Stimulated activated CD4-positive, alpha-beta T cell treated with anti-CD3 and anti-CD28 coated beads, Interleukin-1b, Interleukin-23, amount 100 ng/mL, for 24 hours (primary cell): ENCODE measurements at regions not wholly inside any gene's neighbourhood (a gene's known extent, or its start where the extent isn't known, plus 50 kb on each side); places are given as distances from the start of the nearest gene placed in this dataset.

Experiments used
- DNase-seq, 4 experiments: peaks; one replicate each; pipeline ENCODE4 v3.0.0-alpha.2; 2020; ENCODE audit warnings: low read depth in 4 of 4, low spot score in 1 of 4

GRCh38 chr10:31140716-31141115 lies 109.1 kb upstream of the ZNF438 start:
- no peak for DNase-seq

GRCh38 chr10:31142026-31142425 lies 110.4 kb upstream of the ZNF438 start:
- no peak for DNase-seq

GRCh38 chr10:31143331-31143935 lies 111.8 kb upstream of the ZNF438 start:
- no peak for DNase-seq

- DNase-seq: no peak
These were observed 114.3 kb upstream of the ZNF438 start for GRCh38 chr10:31145986-31146385.

GRCh38 chr10:31146491-31147209 lies 115.0 kb upstream of the ZNF438 start:
- DNase-seq: no peak

- DNase-seq: no peak
These were observed 115.5 kb upstream of the ZNF438 start for GRCh38 chr10:31147210-31147608.

- DNase-seq: no peak
These were observed 117.3 kb upstream of the ZNF438 start for GRCh38 chr10:31148951-31149350.

- no peak for DNase-seq
These were observed 118.3 kb upstream of the ZNF438 start for GRCh38 chr10:31149835-31150512.

GRCh38 chr10:31151301-31151700 lies 119.6 kb upstream of the ZNF438 start:
- no peak for DNase-seq

- DNase-seq: no peak
These were observed 120.9 kb upstream of the ZNF438 start for GRCh38 chr10:31152421-31153135.

GRCh38 chr10:31153161-31153560 lies 121.5 kb upstream of the ZNF438 start:
- DNase-seq: no peak

GRCh38 chr10:31153692-31154091 lies 122.0 kb upstream of the ZNF438 start:
- DNase-seq: no peak

- DNase-seq: no peak
These were observed 123.3 kb upstream of the ZNF438 start for GRCh38 chr10:31154996-31155395.

- DNase-seq: no peak
These were observed 125.7 kb upstream of the ZNF438 start for GRCh38 chr10:31157123-31158010.

GRCh38 chr10:31158011-31158658 lies 126.5 kb upstream of the ZNF438 start:
- no peak for DNase-seq

GRCh38 chr10:31166606-31167005 lies 134.9 kb upstream of the ZNF438 start:
- no peak for DNase-seq

- DNase-seq: no peak
These were observed 139.0 kb upstream of the ZNF438 start for GRCh38 chr10:31170636-31171035.

- no peak for DNase-seq
These were observed 139.9 kb upstream of the ZNF438 start for GRCh38 chr10:31171402-31172083.

GRCh38 chr10:31172925-31173324 lies 141.3 kb upstream of the ZNF438 start:
- DNase-seq: no peak

- DNase-seq: no peak
These were observed 142.1 kb upstream of the ZNF438 start for GRCh38 chr10:31173752-31174151.
